ENCODE measurements at regions not wholly inside any gene's neighbourhood (a gene's known extent, or its start where the extent isn't known, plus 50 kb on each side); places are given as distances from the start of the nearest gene placed in this dataset.

DNA sequence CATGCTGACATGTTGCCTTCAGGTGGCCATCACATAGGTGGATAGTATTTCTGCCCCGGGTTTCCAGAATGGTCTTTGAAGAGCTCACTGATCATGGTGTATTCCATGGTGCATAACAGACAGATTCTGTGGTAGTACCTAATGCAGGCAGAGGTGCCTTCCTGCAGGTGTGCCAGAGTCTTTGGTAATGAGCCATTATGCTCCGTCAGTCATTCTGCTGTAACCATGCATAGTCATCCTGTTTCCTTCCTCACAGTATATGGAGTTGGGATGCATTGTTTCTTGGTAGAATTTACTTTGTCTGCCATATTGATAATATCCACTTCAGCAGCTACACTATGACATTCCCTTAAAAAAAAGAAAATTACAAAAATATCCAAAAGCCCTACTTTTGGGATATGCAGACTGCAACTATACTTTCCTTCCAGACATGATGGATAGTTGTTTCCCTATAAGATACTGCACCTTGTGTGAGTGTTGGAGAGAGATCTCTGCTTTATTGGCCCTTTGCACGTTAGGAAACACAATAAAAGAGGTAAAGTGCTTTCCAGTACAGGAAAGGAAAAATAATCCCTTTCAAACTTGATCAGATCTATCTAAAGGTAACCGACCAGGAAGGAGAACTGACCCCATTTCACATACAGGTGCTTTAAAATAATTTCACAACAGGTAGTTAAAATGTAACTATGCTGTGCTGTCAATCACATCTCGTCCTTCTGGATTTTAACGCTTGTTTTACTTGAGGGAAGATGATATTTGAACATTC is 537.5 kb upstream of the WWC1 start:
- TF ChIP-seq, protein P1, sequence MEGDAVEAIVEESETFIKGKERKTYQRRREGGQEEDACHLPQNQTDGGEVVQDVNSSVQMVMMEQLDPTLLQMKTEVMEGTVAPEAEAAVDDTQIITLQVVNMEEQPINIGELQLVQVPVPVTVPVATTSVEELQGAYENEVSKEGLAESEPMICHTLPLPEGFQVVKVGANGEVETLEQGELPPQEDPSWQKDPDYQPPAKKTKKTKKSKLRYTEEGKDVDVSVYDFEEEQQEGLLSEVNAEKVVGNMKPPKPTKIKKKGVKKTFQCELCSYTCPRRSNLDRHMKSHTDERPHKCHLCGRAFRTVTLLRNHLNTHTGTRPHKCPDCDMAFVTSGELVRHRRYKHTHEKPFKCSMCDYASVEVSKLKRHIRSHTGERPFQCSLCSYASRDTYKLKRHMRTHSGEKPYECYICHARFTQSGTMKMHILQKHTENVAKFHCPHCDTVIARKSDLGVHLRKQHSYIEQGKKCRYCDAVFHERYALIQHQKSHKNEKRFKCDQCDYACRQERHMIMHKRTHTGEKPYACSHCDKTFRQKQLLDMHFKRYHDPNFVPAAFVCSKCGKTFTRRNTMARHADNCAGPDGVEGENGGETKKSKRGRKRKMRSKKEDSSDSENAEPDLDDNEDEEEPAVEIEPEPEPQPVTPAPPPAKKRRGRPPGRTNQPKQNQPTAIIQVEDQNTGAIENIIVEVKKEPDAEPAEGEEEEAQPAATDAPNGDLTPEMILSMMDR (IDR thresholded peaks at IDR 0.05; ENCODE audit: low read depth, low read length, missing input control): no peak
- no peak for TF ChIP-seq RAD21 (IDR thresholded peaks at IDR 0.05)

Measured in liver (tissue), 3 donors.